OCI-LY7 (cell line): ENCODE measurements at regions not wholly inside any gene's neighbourhood (a gene's known extent, or its start where the extent isn't known, plus 50 kb on each side); places are given as distances from the start of the nearest gene placed in this dataset.

Experiments
- BruUV-seq: library from RNA; stranded (reverse); fragments of 400-500 nt; replicated peaks from 2 replicates; lab custom pipeline; 2021; lab: Mats Ljungman, UMichigan
- CTCF ChIA-PET: fragments of 300-600 bp; sonication (Branson Sonifier 250); formaldehyde crosslinking; loops from one replicate; lab custom pipeline; 2022; ENCODE audit warnings: antibody characterized with exemption; ENCODE audit not compliant: unreplicated experiment; lab: Charles Lee
- POLR2A ChIA-PET: fragments of 300-600 bp; sonication (Branson Sonifier 250); formaldehyde crosslinking; loops from one replicate; lab custom pipeline; 2022; ENCODE audit warnings: antibody characterized with exemption; lab: Charles Lee
- DNase-seq: peaks from one replicate; pipeline ENCODE4 v3.0.0-alpha.2; 2015; ENCODE audit warnings: low spot score
- H2AFZ ChIP-seq: fragments of 200-600 bp; sonication (generic), shearing (Covaris generic); 2 replicates; pipeline ENCODE4 v1.6.1; 2014; ENCODE audit warnings: mild to moderate bottlenecking, antibody characterized with exemption, low read length, moderate library complexity
- H3K27ac ChIP-seq: fragments of 200-600 bp; sonication (generic); 2 replicates; pipeline ENCODE4 v1.5.1; 2014; ENCODE audit warnings: mixed run types, low read depth, mild to moderate bottlenecking, moderate library complexity, low read length, inconsistent platforms; ENCODE audit not compliant: poor library complexity, severe bottlenecking
- H3K36me3 ChIP-seq: fragments of 200-600 bp; sonication (generic); 2 replicates; pipeline ENCODE4 v1.6.1; 2014; ENCODE audit warnings: mild to moderate bottlenecking, antibody characterized with exemption, low read length, moderate library complexity, mixed read lengths; ENCODE audit not compliant: insufficient read depth
- H3K4me1 ChIP-seq: fragments of 200-600 bp; sonication (generic); 2 replicates; pipeline ENCODE4 v1.5.1; 2014; ENCODE audit warnings: mild to moderate bottlenecking, low read length; ENCODE audit not compliant: insufficient read depth, poor library complexity, severe bottlenecking
- H3K4me2 ChIP-seq: fragments of 200-600 bp; sonication (generic); 2 replicates; pipeline ENCODE4 v1.6.1; 2014; ENCODE audit warnings: mild to moderate bottlenecking, low read length
- H3K4me3 ChIP-seq: fragments of 200-600 bp; sonication (generic); 2 replicates; pipeline ENCODE4 v1.5.1; 2014; ENCODE audit warnings: mild to moderate bottlenecking, low read depth, low read length; ENCODE audit not compliant: poor library complexity, severe bottlenecking
- H3K79me2 ChIP-seq: fragments of 200-600 bp; sonication (generic); 2 replicates; pipeline ENCODE4 v1.6.1; 2016; ENCODE audit warnings: low read depth, mild to moderate bottlenecking, low read length, moderate library complexity, mixed read lengths; ENCODE audit not compliant: insufficient read depth
- H3K9me2 ChIP-seq: fragments of 200-600 bp; sonication (generic); 2 replicates; pipeline ENCODE4 v1.6.1; 2016; ENCODE audit warnings: mild to moderate bottlenecking, low read length, mixed read lengths; ENCODE audit not compliant: insufficient read depth
- H3K9me3 ChIP-seq: fragments of 200-600 bp; sonication (generic); 2 replicates; pipeline ENCODE4 v1.6.1; 2014; ENCODE audit warnings: mild to moderate bottlenecking, mixed run types, low read length, mixed read lengths
- H4K20me1 ChIP-seq: fragments of 200-600 bp; sonication (generic); 2 replicates; pipeline ENCODE4 v1.6.1; 2014; ENCODE audit warnings: mild to moderate bottlenecking, antibody characterized with exemption, low read length, moderate library complexity, mixed read lengths; ENCODE audit not compliant: insufficient read depth
- EZH2phosphoT487 ChIP-seq: fragments of 200-600 bp; sonication (generic); IDR thresholded peaks from 2 replicates; pipeline ENCODE4 v1.6.1; 2018; ENCODE audit warnings: low read depth, borderline replicate concordance, mild to moderate bottlenecking, mixed run types, antibody characterized with exemption, low read length, moderate library complexity, mixed read lengths
- intact Hi-C: fragments of 100-400 bp; cut with micrococcal nuclease; formaldehyde crosslinking; loops from one replicate; pipeline ENCODE4 v1.10.0; 2022; ENCODE audit not compliant: unreplicated experiment
- TF ChIP-seq, protein P1 (sequence below): fragments of 200-600 bp; sonication (generic); conservative IDR thresholded peaks from 2 replicates; pipeline ENCODE4 v1.5.1; 2014; ENCODE audit warnings: mild to moderate bottlenecking, antibody characterized with exemption, low read length, moderate library complexity, mixed read lengths

DNA sequence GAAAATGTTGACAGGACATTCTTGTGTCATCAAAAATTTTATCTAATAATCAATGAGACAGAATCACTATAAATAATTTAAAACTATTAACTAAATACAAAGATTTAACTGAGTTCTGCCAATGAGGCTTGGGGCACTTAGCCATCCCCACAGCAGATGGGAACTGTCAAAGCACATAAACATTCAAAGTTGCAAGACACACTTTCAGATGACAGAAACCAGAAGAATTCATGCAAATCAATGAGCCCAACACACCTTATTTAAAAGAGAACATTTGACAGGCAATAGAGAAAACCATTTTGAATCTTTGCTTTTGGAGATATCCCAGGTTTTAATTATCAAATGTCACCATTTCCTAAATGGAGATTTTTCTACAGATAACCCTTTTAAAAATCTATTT, 566.2 kb downstream of the IRS1 start:
- intact Hi-C loops = no loop called here

DNA sequence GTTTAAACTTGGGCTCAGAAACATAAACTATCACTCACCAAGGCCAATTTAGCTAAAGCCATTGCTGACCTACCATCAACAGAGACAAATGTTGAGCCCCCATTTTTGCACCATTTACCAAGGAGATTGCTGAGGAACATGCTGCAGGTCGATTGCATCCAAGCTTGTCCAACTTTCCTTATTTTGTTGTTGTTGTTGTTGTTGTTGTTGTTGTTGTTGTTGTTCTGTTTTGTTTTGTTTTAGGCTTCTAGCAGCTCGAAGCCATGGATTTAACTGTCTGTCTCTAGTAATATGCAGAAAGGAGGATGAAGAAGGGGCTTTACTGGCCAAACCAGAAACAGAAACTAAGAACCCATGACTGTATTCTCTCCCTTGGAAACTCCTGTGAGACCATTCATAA, 571.5 kb downstream of the IRS1 start:
- Histone ChIP-seq H3K4me3 (no peak overlapping the region), H3K36me3 (no peaks in the 10 kb centered on the region), H3K4me1 (no peaks in the 10 kb centered on the region), H3K27ac (no peak overlapping the region), H3K79me2 (no peaks in the 10 kb centered on the region), H3K9me3 (no peaks in the 10 kb centered on the region), H3K4me2 (no peak overlapping the region), H4K20me1 (no peaks in the 10 kb centered on the region), H3K9me2 (no peaks in the 10 kb centered on the region), H2AFZ (no peak overlapping the region)
- no TSS peak for BruUV-seq
- intact Hi-C loops = no loop called here
- DNase-seq = no peak
- TF ChIP-seq EZH2phosphoT487 = no peak
- TF ChIP-seq, protein P1, sequence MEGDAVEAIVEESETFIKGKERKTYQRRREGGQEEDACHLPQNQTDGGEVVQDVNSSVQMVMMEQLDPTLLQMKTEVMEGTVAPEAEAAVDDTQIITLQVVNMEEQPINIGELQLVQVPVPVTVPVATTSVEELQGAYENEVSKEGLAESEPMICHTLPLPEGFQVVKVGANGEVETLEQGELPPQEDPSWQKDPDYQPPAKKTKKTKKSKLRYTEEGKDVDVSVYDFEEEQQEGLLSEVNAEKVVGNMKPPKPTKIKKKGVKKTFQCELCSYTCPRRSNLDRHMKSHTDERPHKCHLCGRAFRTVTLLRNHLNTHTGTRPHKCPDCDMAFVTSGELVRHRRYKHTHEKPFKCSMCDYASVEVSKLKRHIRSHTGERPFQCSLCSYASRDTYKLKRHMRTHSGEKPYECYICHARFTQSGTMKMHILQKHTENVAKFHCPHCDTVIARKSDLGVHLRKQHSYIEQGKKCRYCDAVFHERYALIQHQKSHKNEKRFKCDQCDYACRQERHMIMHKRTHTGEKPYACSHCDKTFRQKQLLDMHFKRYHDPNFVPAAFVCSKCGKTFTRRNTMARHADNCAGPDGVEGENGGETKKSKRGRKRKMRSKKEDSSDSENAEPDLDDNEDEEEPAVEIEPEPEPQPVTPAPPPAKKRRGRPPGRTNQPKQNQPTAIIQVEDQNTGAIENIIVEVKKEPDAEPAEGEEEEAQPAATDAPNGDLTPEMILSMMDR = no peak
- ChIA-PET CTCF (no interaction called here), POLR2A (interaction anchor here (0.5 to 1.1 kb wide), 2 partner anchors 218 to 1010 kb away, joined by 3 read pairs; no protein-coding TSS in a partner anchor)

More for the DNA sequence above, 566.2 kb downstream of the IRS1 start:
- Histone ChIP-seq H4K20me1 (no peaks in the 10 kb centered on the region), H3K9me3 (no peaks in the 10 kb centered on the region), H3K4me3 (no peak overlapping the region), H2AFZ (no peak overlapping the region), H3K9me2 (no peaks in the 10 kb centered on the region), H3K4me1 (no peaks in the 10 kb centered on the region), H3K36me3 (no peaks in the 10 kb centered on the region), H3K4me2 (no peak overlapping the region), H3K79me2 (no peaks in the 10 kb centered on the region), H3K27ac (no peak overlapping the region)
- POLR2A ChIA-PET = no interaction called here
- no peak for DNase-seq
- CTCF ChIA-PET = no interaction called here
- no TSS peak for BruUV-seq
- TF ChIP-seq, protein P1 = no peak
- no peak for TF ChIP-seq EZH2phosphoT487

DNA sequence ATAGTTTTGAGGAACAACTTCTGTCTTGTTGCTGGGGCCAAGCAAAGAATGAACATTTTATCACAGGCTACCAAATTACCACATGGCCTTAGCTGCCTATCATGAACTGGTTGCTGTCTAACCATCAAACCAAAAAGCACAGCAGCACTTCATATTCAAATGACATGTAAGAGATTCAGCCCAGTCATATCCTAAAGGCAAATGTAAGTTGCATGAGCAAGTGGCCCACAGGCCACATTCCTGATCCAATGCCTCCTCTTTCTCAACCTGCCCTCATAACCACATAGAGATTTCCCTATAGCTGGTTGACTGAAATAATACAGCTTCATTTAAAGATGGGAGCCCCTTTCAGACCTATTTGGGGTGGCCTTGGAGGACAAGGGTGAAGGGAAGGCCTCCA, 572.3 kb downstream of the IRS1 start:
- intact Hi-C loops = no loop called here
- Histone ChIP-seq H3K4me2 (no peak overlapping the region), H4K20me1 (no peaks in the 10 kb centered on the region), H3K79me2 (no peaks in the 10 kb centered on the region), H3K4me3 (no peak overlapping the region), H3K9me2 (no peaks in the 10 kb centered on the region), H2AFZ (no peak overlapping the region), H3K4me1 (no peaks in the 10 kb centered on the region), H3K9me3 (no peaks in the 10 kb centered on the region), H3K27ac (no peak overlapping the region), H3K36me3 (no peaks in the 10 kb centered on the region)
- ChIA-PET CTCF (no interaction called here), POLR2A (interaction anchor here (0.6 to 1.1 kb wide), 2 partner anchors 22 to 1011 kb away, joined by 3 to 4 read pairs; no protein-coding TSS in a partner anchor)
- DNase-seq = no peak
- TF ChIP-seq EZH2phosphoT487 = no peak
- TF ChIP-seq, protein P1 = no peak
- no TSS peak for BruUV-seq
